ENCODE measurements at regions not wholly inside any gene's neighbourhood (a gene's known extent, or its start where the extent isn't known, plus 50 kb on each side); places are given as distances from the start of the nearest gene placed in this dataset.

DNA sequence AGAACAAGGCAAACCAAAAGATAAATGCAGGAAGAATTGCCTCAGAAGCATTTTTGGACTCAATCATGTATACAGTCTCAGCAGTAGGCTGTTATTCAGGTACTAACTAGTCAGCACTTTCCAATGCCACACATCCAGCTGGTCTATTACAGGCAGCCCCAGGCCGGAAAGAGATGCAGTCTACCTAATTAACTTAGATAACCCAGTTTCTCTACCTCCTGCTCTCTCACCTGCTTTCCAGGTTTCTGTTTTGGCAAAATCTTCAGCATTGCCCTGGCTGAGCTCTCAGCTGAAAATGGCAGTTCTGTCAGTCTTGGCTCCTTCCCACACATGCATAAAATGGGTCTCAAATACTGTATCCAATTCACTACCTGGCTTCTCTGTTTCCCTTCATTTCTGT is 101.3 kb upstream of the UFL1 start:
- TF ChIP-seq, protein P1, sequence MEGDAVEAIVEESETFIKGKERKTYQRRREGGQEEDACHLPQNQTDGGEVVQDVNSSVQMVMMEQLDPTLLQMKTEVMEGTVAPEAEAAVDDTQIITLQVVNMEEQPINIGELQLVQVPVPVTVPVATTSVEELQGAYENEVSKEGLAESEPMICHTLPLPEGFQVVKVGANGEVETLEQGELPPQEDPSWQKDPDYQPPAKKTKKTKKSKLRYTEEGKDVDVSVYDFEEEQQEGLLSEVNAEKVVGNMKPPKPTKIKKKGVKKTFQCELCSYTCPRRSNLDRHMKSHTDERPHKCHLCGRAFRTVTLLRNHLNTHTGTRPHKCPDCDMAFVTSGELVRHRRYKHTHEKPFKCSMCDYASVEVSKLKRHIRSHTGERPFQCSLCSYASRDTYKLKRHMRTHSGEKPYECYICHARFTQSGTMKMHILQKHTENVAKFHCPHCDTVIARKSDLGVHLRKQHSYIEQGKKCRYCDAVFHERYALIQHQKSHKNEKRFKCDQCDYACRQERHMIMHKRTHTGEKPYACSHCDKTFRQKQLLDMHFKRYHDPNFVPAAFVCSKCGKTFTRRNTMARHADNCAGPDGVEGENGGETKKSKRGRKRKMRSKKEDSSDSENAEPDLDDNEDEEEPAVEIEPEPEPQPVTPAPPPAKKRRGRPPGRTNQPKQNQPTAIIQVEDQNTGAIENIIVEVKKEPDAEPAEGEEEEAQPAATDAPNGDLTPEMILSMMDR (IDR thresholded peaks at IDR 0.05; ENCODE audit: poor library complexity), result no peak
- no peak for TF ChIP-seq EZH2phosphoT487 (IDR thresholded peaks at IDR 0.05; ENCODE audit: low read depth, severe bottlenecking, unreplicated experiment)
- no peak for TF ChIP-seq EZH2 (IDR thresholded peaks at IDR 0.05; ENCODE audit: borderline replicate concordance)
